Brain microvascular endothelial cell (primary cell): ENCODE measurements at regions not wholly inside any gene's neighbourhood (a gene's known extent, or its start where the extent isn't known, plus 50 kb on each side); places are given as distances from the start of the nearest gene placed in this dataset.

Source experiments
- DNase-seq: peaks from one replicate; pipeline ENCODE4 v3.0.0-alpha.2; 2020
- H3K27ac ChIP-seq: fragments of 250-450 bp; sonication (Bioruptor Pico); 2 replicates; pipeline ENCODE4 v1.5.1; 2020; ENCODE audit warnings: mild to moderate bottlenecking, moderate library complexity
- H3K27me3 ChIP-seq: fragments of 250-450 bp; sonication (Bioruptor Pico); replicated peaks from 2 replicates; pipeline ENCODE4 v1.5.1; 2020; ENCODE audit warnings: mild to moderate bottlenecking
- H3K36me3 ChIP-seq: fragments of 250-450 bp; sonication (Bioruptor Pico); replicated peaks from 2 replicates; pipeline ENCODE4 v1.5.1; 2020; ENCODE audit warnings: mild to moderate bottlenecking
- H3K4me3 ChIP-seq: 2 replicates; pipeline ENCODE4 v1.5.1; 2011; ENCODE audit warnings: low read depth, mild to moderate bottlenecking, control low read depth, low read length, moderate library complexity
- CTCF ChIP-seq: IDR thresholded peaks from 2 replicates; pipeline ENCODE4 v1.5.1; 2011; ENCODE audit warnings: low read depth, mild to moderate bottlenecking, moderate library complexity, low read length, control low read depth, inconsistent platforms; ENCODE audit errors: missing control alignments
- in situ Hi-C: cut with HindIII; loops from 2 replicates; pipeline ENCODE4 v1.10.0; 2017; ENCODE audit warnings: low sequenced_read_pairs, low pct_ligation_motif_present

- H3K36me3 ChIP-seq: no peaks in the 10 kb centered on the region
- no peak overlapping the region for H3K4me3 ChIP-seq
- no peak for TF ChIP-seq CTCF
- DNase-seq: no peak
- H3K27ac ChIP-seq: no peak overlapping the region
- in situ Hi-C loops: no loop called here
- no peaks in the 10 kb centered on the region for H3K27me3 ChIP-seq
These were observed 363.5 kb upstream of the NECTIN3 start for GRCh38 chr3:110708156-110708555.

- in situ Hi-C loops: no loop called here
- no peak overlapping the region for H3K27ac ChIP-seq
These were observed 361.5 kb upstream of the NECTIN3 start for GRCh38 chr3:110710156-110710555.

GRCh38 chr3:110710603-110711002 lies 361.0 kb upstream of the NECTIN3 start:
- Histone ChIP-seq H3K27me3 (no peaks in the 10 kb centered on the region), H3K4me3 (no peak overlapping the region), H3K36me3 (no peaks in the 10 kb centered on the region), H3K27ac (no peak overlapping the region)
- TF ChIP-seq CTCF: no peak
- in situ Hi-C loops: no loop called here
- no peak for DNase-seq

More at GRCh38 chr3:110710156-110710555, 361.5 kb upstream of the NECTIN3 start:
- TF ChIP-seq CTCF: no peak
- H3K4me3 ChIP-seq: no peak overlapping the region
- no peaks in the 10 kb centered on the region for H3K27me3 ChIP-seq
- no peaks in the 10 kb centered on the region for H3K36me3 ChIP-seq
- DNase-seq: no peak

GRCh38 chr3:110711130-110711832 lies 360.3 kb upstream of the NECTIN3 start:
- no peak for DNase-seq
- H3K27ac ChIP-seq: no peak overlapping the region
- in situ Hi-C loops: no loop called here
- TF ChIP-seq CTCF: no peak
- H3K36me3 ChIP-seq: no peaks in the 10 kb centered on the region
- no peaks in the 10 kb centered on the region for H3K27me3 ChIP-seq
- no peak overlapping the region for H3K4me3 ChIP-seq

- no peaks in the 10 kb centered on the region for H3K36me3 ChIP-seq
- H3K27me3 ChIP-seq: no peaks in the 10 kb centered on the region
- H3K4me3 ChIP-seq: no peak overlapping the region
- no peak for TF ChIP-seq CTCF
- H3K27ac ChIP-seq: no peak overlapping the region
- in situ Hi-C loops: no loop called here
- peak; percentile 18 for DNase-seq
These were observed 359.6 kb upstream of the NECTIN3 start for GRCh38 chr3:110711851-110712516.
